NOMO-1 (cell line): ENCODE measurements at regions not wholly inside any gene's neighbourhood (a gene's known extent, or its start where the extent isn't known, plus 50 kb on each side); places are given as distances from the start of the nearest gene placed in this dataset.

ENCODE experiments used
- DNase-seq, 2 experiments: peaks; one replicate each; lab custom pipeline; 2025; ENCODE audit not compliant: unreplicated experiment in 2 of 2; lab: John Stamatoyannopoulos, UW

DNA sequence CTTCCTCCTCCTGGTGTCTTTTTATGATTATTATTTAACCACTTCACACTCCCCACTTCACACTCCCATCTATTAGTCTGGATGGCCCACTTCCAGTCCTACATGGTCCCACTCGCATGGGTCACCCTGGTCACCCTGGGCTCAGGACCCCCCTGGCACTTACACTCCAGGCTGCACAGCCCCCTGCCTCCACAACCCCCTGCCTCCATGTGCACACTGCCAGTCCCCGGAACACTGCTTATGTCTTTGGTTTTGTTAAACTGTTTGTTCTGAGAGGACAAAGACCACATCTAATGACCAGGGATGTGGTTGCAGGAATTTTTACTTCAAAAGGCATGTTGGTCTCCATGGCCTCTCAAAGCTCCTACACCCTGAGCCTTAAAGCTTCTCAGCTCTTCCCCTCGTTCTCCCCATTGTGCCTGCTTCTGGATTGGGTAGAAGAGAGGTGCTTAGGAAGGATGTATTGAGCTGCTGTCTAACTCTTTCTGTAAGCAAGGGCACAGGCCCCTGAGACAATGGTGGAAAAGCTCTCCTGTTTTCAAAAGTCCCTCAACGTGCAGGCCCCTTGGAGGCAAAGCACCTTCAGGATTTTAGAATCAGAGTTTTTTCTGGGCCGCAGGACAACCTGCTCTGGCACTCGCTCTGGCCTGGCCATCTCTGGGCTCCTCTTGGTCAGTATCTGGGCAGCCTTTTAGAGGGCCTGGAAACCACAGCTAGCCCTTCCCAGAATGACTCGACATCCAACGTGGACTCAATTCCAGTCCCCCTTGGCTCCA lies 150.0 kb upstream of the HAAO start:
- no peak for DNase-seq

DNA sequence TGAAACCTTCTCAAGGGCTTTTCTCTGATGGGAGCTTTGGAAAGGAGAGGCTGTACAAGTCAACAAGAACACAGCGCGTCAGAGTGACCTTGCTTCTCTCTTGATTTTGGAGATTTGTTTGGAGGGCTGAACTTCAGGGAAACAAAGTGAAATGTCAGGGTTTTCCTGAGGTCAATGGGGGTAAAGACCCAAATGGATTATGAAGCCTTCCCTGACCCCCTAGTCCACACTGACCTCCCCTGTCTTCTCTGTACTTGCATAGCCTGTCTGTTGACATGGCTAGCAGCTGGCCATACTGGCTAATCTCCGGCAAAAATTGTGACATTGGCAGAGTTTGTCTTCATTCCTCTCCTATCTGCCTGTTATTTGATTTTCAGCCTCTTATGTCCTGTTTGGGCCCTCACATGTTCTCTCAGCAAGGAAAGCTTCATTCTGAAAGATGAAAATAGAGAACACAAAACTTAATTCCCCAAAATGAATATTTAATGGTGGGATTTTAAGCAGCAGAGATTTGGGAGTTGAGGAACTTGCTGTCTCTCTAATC lies 149.3 kb upstream of the HAAO start:
- DNase-seq = no peak

DNA sequence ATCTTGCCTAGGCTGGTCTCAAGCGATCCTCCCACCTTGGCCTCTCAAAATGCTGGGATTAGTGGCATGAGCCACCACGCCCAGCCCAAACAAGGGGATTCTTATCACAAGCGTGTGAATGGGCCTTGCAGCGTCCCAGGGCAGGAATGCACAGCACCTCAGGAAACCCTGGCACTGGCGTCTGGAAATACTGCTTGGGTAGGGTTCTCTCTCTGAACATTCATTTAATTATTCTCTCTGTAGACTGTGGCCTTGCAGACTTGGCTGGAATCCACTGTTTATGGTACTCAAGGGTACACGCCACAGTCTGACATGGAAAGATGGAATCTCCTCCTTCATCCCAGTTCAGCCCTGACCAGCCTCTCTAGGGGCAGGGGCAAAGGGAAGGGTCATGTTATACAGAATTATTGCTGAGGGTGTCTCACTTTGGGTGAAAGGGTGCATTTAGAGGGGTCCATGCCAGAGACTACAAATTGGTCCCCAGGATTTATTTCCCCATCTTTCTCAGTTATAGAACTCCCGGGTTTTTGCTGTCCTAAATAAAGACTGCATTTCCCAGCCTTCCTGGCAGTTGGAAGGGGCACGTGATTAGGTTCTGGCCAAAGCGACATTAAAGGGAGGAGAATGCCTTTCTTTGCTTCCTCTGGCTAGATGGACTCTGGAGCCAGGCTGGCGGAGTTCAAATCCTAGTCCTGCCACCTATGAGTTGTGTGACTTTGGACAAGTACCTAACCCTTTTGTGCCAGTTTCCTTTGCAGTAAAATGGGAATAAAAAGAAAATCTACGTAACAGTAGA lies 147.2 kb upstream of the HAAO start:
- no peak for DNase-seq

- no peak for DNase-seq
Measured at GRCh38 chr2:42938671-42939370, 146.4 kb upstream of the HAAO start.

DNA sequence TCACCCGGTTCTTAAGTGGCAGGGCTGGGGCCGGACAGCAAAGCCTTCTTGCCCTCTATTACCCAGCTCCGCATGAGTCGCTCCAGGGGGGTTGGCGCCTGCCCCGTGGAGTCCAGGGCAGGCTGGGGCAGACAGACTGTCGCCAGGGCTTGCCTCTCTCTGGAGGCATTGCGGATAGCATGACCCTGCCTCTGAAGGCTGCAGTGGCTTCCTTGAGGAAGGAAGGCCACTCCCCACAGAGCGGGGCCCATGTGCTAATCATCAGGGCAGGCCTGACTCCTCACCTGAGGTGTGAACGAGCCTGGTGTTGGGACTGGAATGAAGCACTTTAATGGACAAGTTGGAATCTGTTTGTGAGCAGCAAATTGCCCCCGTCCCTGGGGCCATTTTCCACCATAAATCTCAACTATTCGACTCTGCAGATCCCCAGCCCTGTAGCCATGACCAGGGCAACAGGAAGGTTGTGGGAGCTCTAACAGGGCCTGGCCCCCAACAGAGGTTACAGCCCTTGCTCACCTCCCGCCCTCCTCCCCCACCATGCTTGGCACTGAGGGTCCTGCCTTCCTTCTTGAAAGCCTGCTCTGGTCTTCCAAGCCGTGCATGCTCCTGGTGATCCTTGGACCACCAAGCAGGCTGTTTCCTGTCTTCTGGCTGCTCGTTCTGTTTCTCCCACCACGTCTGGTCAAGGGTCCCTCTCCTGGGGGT lies 144.9 kb upstream of the HAAO start:
- DNase-seq = no peak

DNA sequence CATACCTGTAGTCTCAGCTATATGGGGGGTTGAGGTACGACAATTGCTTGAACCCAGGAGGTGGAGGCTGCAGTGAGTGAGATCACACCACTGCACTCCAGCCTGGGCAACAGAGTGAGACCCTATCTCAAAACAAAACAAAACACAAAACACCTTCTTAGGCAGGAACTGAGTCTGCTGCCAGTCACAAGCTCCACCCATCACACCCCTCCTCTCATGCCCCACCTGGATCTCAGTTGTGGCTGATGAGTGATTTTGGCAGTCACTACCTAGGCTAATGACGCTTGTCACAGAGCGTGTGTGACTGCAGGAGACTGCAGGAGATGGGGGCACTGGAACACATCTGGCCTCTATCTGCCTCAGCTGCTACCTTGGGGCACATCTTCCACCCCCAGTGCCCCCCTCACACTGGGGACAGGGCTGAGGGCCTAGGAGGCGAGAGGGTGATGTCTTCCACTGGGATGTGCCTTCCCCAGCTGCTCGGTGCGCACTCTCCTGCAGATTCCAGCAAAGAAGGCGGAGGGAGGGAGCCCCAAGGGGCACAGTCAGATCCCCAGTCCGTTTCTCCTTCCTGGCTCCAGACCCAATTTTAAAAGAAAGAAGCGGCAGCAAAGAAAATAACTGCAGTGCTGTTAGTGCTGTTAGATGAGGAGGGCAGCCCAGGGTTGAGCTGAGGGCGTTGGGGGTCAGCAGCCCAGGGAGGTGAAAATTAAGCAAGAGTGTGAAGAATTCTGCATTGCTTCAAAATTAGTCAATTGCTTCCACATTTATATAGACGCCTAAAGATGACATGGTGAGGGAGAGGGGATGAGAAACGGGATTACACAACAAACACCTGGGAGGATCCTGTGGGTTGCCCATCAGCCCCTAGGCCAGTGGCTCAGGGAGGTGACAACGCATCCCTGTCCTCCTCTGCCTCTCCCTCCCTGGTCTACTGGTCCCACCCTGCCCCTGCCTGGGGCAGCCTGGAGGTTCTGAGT lies 143.6 kb upstream of the HAAO start:
- DNase-seq = no peak

DNA sequence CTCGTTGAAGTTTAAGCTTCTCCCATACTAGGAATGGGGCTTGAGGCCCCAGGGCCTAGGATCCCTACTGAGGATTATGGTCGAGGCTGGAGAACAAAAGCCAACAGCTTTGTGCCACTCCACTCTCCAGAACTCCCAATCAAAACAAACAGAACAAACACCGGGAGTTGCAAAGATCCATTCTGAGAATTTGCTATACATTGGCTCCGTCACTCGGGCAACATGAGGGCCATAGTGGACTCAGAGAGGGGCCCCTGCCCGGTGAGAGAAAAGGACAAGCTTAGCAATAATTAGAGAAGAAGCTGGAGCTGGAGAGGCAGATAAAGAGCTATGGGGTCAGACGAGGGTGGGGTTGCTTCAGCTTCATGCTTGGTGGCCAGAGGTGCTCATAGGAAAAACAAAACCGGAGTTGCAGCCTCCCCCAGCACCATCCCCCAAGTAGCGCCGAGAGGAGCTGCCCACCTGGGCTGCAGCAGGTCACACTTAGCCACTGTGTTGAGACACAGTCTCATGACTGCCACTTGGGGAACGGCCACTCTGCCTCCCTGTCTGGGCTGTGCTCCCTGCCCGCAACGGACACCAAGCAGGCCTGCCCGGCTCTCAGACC lies 142.3 kb upstream of the HAAO start:
- DNase-seq = no peak

GRCh38 chr2:42933824-42934254 lies 141.5 kb upstream of the HAAO start:
- no peak for DNase-seq

DNA sequence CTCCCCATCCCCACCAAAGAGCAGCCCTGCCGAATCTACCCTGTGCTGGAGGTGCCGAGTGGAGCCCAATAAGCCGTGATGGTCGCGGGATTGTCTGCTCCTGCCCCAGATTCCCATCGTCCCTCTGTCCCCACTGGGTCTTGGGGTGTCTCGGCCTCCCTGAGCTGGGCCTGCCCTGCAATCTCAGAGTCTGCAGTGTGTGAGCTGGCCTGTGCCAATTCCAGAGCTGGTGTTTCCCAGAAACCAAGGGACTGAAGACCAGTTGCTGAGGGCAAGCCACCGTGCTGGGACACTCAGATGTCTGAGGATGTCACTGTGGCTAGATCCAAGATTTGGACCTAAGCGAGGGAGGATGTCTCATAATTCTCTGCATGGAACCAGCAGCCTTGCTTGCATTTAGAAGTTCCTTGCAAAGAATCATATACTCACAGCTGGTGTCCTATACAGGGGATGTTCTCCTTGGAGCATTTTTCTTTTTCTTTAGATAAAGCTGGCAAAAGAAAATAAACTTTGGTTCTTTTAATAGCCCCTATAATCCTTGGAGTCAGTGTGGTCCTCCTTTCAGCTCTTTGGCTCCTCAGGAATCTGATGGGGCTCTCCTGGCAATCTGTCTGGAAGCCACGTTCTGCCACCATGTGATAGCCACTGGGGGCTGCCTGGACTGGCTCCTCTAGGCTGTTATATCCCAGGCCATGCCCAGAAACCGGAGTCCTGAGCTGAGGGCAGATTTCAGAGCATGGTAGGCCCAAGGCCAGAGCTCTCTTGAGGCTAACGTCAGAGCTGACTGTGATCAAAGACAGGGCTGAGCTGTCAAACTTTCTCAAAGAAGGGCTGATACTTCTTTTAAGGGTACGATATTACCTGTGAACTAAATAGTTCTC lies 140.1 kb upstream of the HAAO start:
- no peak for DNase-seq

DNA sequence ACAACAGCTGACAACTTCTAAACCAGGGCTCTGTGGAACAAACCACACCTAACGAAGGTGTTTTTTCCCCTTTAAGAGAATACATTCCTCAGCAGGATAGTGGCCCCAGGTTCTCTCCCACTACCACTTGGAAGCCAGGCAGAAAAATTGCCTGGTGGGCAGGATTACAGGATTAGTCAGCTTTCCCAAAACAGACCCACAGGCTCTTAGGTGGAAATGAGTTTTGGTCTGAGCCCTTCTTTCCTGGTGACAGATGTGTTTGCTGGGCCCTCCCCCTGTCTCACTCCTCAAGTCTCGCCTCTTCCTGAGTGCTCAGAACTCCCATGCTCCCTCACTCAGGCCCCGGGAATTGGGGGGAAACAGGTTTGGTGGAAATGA lies 139.4 kb upstream of the HAAO start:
- no peak for DNase-seq

DNA sequence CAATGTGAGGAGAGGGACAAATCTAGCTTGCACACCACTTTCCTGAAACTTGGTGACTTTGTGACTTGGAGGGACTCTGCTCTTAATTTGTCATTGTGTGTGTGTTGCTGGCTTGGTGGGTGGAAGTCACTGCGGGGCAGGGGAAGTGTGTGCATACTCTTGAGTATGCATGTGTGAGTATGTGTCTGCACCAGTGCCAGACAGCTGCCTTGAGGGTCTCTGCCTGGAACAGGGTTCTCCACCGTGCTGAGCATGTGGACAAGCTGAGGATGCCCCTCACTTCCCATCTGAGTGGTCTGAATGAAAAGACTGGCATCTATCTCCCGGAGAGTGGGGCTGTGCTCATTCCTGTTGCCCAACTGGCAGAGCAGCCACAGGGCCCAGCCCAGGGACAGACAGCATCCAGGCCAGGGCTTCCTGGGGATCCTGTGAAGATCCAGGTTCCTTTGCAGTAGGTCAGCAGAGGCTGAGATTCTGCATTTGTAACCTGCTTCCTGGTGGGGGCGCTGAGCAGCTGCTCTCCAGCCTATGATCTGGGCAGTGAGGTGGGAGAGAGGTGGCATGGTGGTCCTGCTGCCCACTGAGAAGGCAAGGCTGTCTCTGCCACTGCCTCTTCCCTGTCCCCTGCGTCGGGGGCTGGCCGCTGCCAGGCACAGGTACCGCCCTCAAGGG lies 138.9 kb upstream of the HAAO start:
- no peak for DNase-seq

- DNase-seq = no peak
Measured at GRCh38 chr2:42930025-42930581, 137.7 kb upstream of the HAAO start.

GRCh38 chr2:42929546-42930024 lies 137.2 kb upstream of the HAAO start:
- DNase-seq = no peak

GRCh38 chr2:42928692-42929545 lies 136.5 kb upstream of the HAAO start:
- peak; percentile 36 to 84 for DNase-seq

GRCh38 chr2:42928161-42928691 lies 135.8 kb upstream of the HAAO start:
- DNase-seq = no peak
